ENCODE measurements at regions not wholly inside any gene's neighbourhood (a gene's known extent, or its start where the extent isn't known, plus 50 kb on each side); places are given as distances from the start of the nearest gene placed in this dataset.
A peak's percentile ranks its signal among the peaks of the same experiment; 100 is the strongest.
"Not testable (repeated sequence)": the region's sequence is repeated elsewhere in the genome, so short reads cannot be mapped to it uniquely, and the experiment has no call there.

DNA sequence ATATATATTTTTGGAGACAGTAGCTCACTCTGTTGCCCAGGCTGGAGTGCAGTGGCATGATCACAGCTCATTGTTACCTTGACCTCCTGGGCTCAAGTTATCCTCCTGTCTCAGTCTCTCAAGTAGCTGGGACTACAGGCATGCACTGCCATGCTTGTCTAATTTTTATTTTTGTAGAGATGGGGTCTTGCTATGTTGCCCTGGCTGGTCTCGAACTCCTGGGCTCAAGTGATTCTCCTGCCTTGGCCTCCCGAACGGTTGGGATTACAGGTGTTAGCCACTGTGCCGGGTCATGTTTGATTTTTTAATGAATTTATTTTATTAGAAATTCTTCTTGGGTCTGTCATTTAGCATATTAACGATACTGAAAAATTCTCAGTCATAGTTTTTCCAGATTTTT, 70.5 kb downstream of the TMEM270 start:
- WGBS, 2 donors: 94 to 98% methylated on average over 5 of the region's 5 CpGs
- intact Hi-C loops (cut with DNase I): no loop called here
- Histone ChIP-seq H3K4me3 (replicated peaks in 1 of 3) (no peak overlapping the region), H3K9me3 (no peaks in the 10 kb centered on the region), H3K27ac (no peak overlapping the region), H3K36me3 (no peaks in the 10 kb centered on the region), H3K27me3 (no peaks in the 10 kb centered on the region), H3K4me1 (no peaks in the 10 kb centered on the region)
- no peak for DNase-seq
- TF ChIP-seq POLR2A (IDR thresholded peaks at IDR 0.05): no peak
- no peak for TF ChIP-seq CTCF (IDR thresholded peaks at IDR 0.05)

GRCh38 chr7:73932364-73932763, 71.4 kb downstream of the TMEM270 start:
- Histone ChIP-seq H3K4me1 (no peaks in the 10 kb centered on the region), H3K27ac (no peak overlapping the region), H3K36me3 (no peaks in the 10 kb centered on the region), H3K27me3 (no peaks in the 10 kb centered on the region), H3K4me3 (replicated peaks in 1 of 3) (no peak overlapping the region), H3K9me3 (no peaks in the 10 kb centered on the region)
- TF ChIP-seq CTCF (IDR thresholded peaks at IDR 0.05) (no peak), POLR2A (IDR thresholded peaks at IDR 0.05) (no peak)
- no peak for DNase-seq
- intact Hi-C loops (cut with DNase I): no loop called here
- 97 to 98% methylated on average over 4 of the region's 4 CpGs for WGBS, 2 donors

- Histone ChIP-seq H3K27me3 (no peaks in the 10 kb centered on the region), H3K36me3 (no peaks in the 10 kb centered on the region), H3K9me3 (no peaks in the 10 kb centered on the region), H3K4me1 (no peaks in the 10 kb centered on the region), H3K27ac (no peak overlapping the region), H3K4me3 (replicated peaks in 1 of 3) (no peak overlapping the region)
- intact Hi-C loops (cut with DNase I): no loop called here
- no peak for DNase-seq
- TF ChIP-seq POLR2A (IDR thresholded peaks at IDR 0.05): no peak
- TF ChIP-seq CTCF (IDR thresholded peaks at IDR 0.05): no peak
- WGBS, 2 donors: 97 to 100% methylated on average over 2 of the region's 2 CpGs
Measured at GRCh38 chr7:73933091-73933490, 72.1 kb downstream of the TMEM270 start.

DNA sequence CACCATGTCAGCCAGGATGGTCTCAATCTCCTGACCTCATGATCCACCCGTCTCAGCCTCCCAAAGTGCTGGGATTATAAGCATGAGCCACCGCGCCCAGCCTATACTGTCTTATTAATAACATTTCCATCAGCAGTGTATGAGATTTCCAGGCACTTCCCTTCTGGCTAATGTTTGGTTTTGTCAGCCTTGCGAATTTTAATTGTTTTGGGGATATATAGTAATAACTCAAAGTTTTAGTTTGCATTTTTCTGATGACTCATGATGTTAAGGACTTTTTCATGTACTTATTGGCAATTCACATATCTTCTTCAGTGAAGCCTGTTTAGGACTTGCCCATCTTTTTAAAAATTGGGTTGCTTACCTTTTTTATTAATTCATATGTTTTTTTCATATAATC, 76.0 kb downstream of the TMEM270 start:
- H3K27me3 ChIP-seq: no peaks in the 10 kb centered on the region
- H3K27ac ChIP-seq: no peak overlapping the region
- no peak for DNase-seq
- TF ChIP-seq CTCF (IDR thresholded peaks at IDR 0.05) (no peak), POLR2A (IDR thresholded peaks at IDR 0.05) (no peak)
- H3K4me3 ChIP-seq (replicated peaks in 1 of 3): no peak overlapping the region
- no peaks in the 10 kb centered on the region for H3K36me3 ChIP-seq
- WGBS, 2 donors: 87 to 88% methylated on average over 4 of the region's 4 CpGs
- intact Hi-C loops (cut with DNase I): no loop called here
- no peaks in the 10 kb centered on the region for H3K9me3 ChIP-seq
- H3K4me1 ChIP-seq: no peaks in the 10 kb centered on the region

- H3K36me3 ChIP-seq; H3K9me3 ChIP-seq; intact Hi-C loops (cut with DNase I); H3K27ac ChIP-seq; H3K4me1 ChIP-seq; H3K4me3 ChIP-seq (replicated peaks in 1 of 3); H3K27me3 ChIP-seq: not testable (repeated sequence)
- DNase-seq: peak; percentile 27 to 56
- WGBS, 2 donors: 67 to 72% methylated on average over 5 of the region's 5 CpGs
Measured at GRCh38 chr7:73937650-73938049, 76.7 kb downstream of the TMEM270 start.

GRCh38 chr7:73939528-73939927, 78.6 kb downstream of the TMEM270 start:
- no peaks in the 10 kb centered on the region for H3K9me3 ChIP-seq
- intact Hi-C loops (cut with DNase I): no loop called here

More at GRCh38 chr7:73939528-73939927, 78.6 kb downstream of the TMEM270 start:
- TF ChIP-seq POLR2A (IDR thresholded peaks at IDR 0.05): no peak
- no peak for TF ChIP-seq CTCF (IDR thresholded peaks at IDR 0.05)
- no peaks in the 10 kb centered on the region for H3K4me1 ChIP-seq
- 97 to 98% methylated on average over 1 of the region's 1 CpG for WGBS, 2 donors
- H3K36me3 ChIP-seq: no peaks in the 10 kb centered on the region
- DNase-seq: no peak
- H3K4me3 ChIP-seq (replicated peaks in 1 of 3): no peak overlapping the region
- H3K27me3 ChIP-seq: no peaks in the 10 kb centered on the region
- H3K27ac ChIP-seq: no peak overlapping the region

All from thyroid gland (tissue), 4 donors.